Trophoblast cell (in vitro differentiated cells and primary cell): ENCODE measurements at regions not wholly inside any gene's neighbourhood (a gene's known extent, or its start where the extent isn't known, plus 50 kb on each side); places are given as distances from the start of the nearest gene placed in this dataset.

ENCODE experiments used
- DNase-seq, 2 donors: peaks; one replicate each; pipeline ENCODE4 v3.0.0-alpha.2; 2016
- H2AFZ ChIP-seq: 2 replicates; pipeline ENCODE4 v1.6.1; 2013; ENCODE audit warnings: low read length, moderate library complexity, mild to moderate bottlenecking; ENCODE audit not compliant: insufficient read depth, poor library complexity
- H2AK5ac ChIP-seq: 2 replicates; pipeline ENCODE4 v1.6.1; 2013; ENCODE audit warnings: mild to moderate bottlenecking, low read length
- H2BK120ac ChIP-seq: 2 replicates; pipeline ENCODE4 v1.6.1; 2013; ENCODE audit warnings: low read length, mild to moderate bottlenecking, moderate library complexity; ENCODE audit not compliant: insufficient read depth, poor library complexity
- H2BK12ac ChIP-seq: 2 replicates; pipeline ENCODE4 v1.6.1; 2013; ENCODE audit warnings: mild to moderate bottlenecking, low read length, moderate library complexity
- H2BK5ac ChIP-seq: 2 replicates; pipeline ENCODE4 v1.6.1; 2013; ENCODE audit warnings: low read length, low read depth, moderate library complexity, mild to moderate bottlenecking; ENCODE audit not compliant: poor library complexity
- H3K14ac ChIP-seq: 2 replicates; pipeline ENCODE4 v1.6.1; 2013; ENCODE audit warnings: mild to moderate bottlenecking, low read length
- H3K18ac ChIP-seq: 2 replicates; pipeline ENCODE4 v1.6.1; 2013; ENCODE audit warnings: mild to moderate bottlenecking, low read length
- H3K23ac ChIP-seq: 2 replicates; pipeline ENCODE4 v1.6.1; 2013; ENCODE audit warnings: low read length
- H3K27ac ChIP-seq: 2 replicates; pipeline ENCODE4 v1.5.1; 2013; ENCODE audit warnings: low read depth, mild to moderate bottlenecking, inconsistent platforms, low read length, moderate library complexity
- H3K27me3 ChIP-seq: 2 replicates; pipeline ENCODE4 v1.6.1; 2013; ENCODE audit warnings: inconsistent platforms, mild to moderate bottlenecking, low read length, moderate library complexity; ENCODE audit not compliant: insufficient read depth
- H3K36me3 ChIP-seq, 2 experiments: 1 replicate in 1 of 2; 2 replicates in 1 of 2; pipeline ENCODE4 v1.6.1; 2013; ENCODE audit warnings: low read length in 2 of 2, mild to moderate bottlenecking in 2 of 2, moderate library complexity in 1 of 2; ENCODE audit not compliant: insufficient read depth in 2 of 2, control insufficient read depth in 1 of 2
- H3K4ac ChIP-seq: 2 replicates; pipeline ENCODE4 v1.6.1; 2013; ENCODE audit warnings: low read depth, mild to moderate bottlenecking, low read length, moderate library complexity
- H3K4me1 ChIP-seq, 2 experiments: 1 replicate in 1 of 2; 2 replicates in 1 of 2; pipeline ENCODE4 v1.6.1; 2013; ENCODE audit warnings: low read length in 2 of 2, mild to moderate bottlenecking in 2 of 2, moderate library complexity in 1 of 2; ENCODE audit not compliant: insufficient read depth in 2 of 2, control insufficient read depth in 1 of 2
- H3K4me2 ChIP-seq: 2 replicates; pipeline ENCODE4 v1.6.1; 2013; ENCODE audit warnings: inconsistent platforms, mild to moderate bottlenecking, low read length, moderate library complexity
- H3K4me3 ChIP-seq: 2 replicates; pipeline ENCODE4 v1.5.1; 2013; ENCODE audit warnings: mild to moderate bottlenecking, low read depth, low read length, inconsistent platforms
- H3K79me1 ChIP-seq: one replicate; pipeline ENCODE4 v1.6.1; 2013; ENCODE audit warnings: low read length
- H3K79me2 ChIP-seq: 2 replicates; pipeline ENCODE4 v1.6.1; 2013; ENCODE audit warnings: low read length, mild to moderate bottlenecking; ENCODE audit not compliant: control insufficient read depth, insufficient read depth, poor library complexity
- H3K9ac ChIP-seq: 2 replicates; pipeline ENCODE4 v1.6.1; 2013; ENCODE audit warnings: mild to moderate bottlenecking, low read length
- H3K9me3 ChIP-seq: 2 replicates; pipeline ENCODE4 v1.6.1; 2013; ENCODE audit warnings: low read depth, mild to moderate bottlenecking, control low read depth, inconsistent platforms, low read length; ENCODE audit not compliant: insufficient read depth
- H4K12ac ChIP-seq: 2 replicates; pipeline ENCODE4 v1.6.1; 2013; ENCODE audit warnings: low read depth, mild to moderate bottlenecking, low read length, moderate library complexity
- H4K8ac ChIP-seq: 2 replicates; pipeline ENCODE4 v1.6.1; 2013; ENCODE audit warnings: low read depth, mild to moderate bottlenecking, low read length, moderate library complexity
- H4K91ac ChIP-seq: one replicate; pipeline ENCODE4 v1.6.1; 2013; ENCODE audit warnings: low read depth, mild to moderate bottlenecking, low read length, moderate library complexity
- WGBS: extraction: QIAGEN DNeasy Blood & Tissue Kit; methylation state at CpG from one replicate; pipeline ENCODE4 v1.1.7; 2013; ENCODE audit warnings: missing lambda C conversion rate; ENCODE audit not compliant: insufficient read length, insufficient coverage; ENCODE audit errors: extremely low coverage; 5-methylcytosine and 5-hydroxymethylcytosine counted together

DNA sequence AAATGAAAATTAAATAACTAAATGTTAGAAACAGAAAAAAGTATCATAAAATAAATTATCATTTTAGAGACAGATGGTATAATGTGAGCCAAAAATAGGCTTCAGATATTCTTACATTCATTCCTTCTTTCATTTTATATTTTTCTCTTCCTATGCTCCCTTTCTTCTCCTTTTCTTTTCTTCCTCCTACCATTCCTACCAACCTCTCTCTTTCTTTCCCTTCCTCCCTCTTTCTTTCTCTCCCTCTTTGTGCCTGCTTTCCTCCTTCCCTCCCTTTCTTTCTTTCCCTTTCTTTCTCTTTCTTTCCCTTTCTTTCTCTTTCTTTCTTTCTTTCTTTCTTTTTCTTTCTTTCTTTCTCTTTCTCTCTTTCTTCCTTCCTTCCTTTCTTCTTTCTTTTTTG is 275.6 kb upstream of the ELAC2 start:
- Histone ChIP-seq H3K27me3 (no peaks in the 10 kb centered on the region), H3K9me3 (no peaks in the 10 kb centered on the region), H4K8ac (no peak overlapping the region), H3K4me2 (no peak overlapping the region), H3K79me1 (no peaks in the 10 kb centered on the region), H3K23ac (no peak overlapping the region), H3K18ac (no peak overlapping the region), H2BK5ac (no peak overlapping the region), H3K36me3 (no peaks in the 10 kb centered on the region), H3K4me3 (no peak overlapping the region), H4K12ac (no peak overlapping the region), H3K79me2 (no peaks in the 10 kb centered on the region), H3K4ac (no peak overlapping the region), H3K9ac (no peak overlapping the region), H2AFZ (no peak overlapping the region), H3K27ac (no peak overlapping the region), H3K14ac (no peak overlapping the region), H2BK12ac (no peak overlapping the region), H3K4me1 (no peaks in the 10 kb centered on the region), H4K91ac (no peak overlapping the region), H2AK5ac (no peak overlapping the region), H2BK120ac (no peak overlapping the region)
- DNase-seq: no peak

DNA sequence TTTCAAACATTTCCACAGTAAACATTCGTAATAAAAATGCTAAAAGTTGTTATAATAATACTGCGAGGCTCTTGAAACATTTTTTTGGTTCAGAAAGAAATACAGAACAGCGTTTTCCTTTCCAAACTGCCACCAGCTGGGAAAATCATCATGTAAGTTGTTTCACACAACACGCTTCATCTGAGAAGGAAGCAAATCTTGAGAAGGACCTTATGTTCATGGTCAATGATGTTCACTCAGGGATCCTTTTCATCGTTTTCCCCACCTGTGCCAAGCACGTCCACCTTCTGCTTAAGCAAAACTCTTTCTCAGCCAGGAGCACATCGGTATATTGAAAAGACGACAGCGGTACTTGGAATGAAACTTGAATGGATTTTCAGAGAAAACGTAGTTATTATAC is 274.5 kb upstream of the ELAC2 start:
- no peak overlapping the region for H3K4me2 ChIP-seq
- H3K9me3 ChIP-seq: no peaks in the 10 kb centered on the region
- no peak overlapping the region for H3K23ac ChIP-seq
- H2AK5ac ChIP-seq: no peak overlapping the region
- no peak overlapping the region for H3K4me3 ChIP-seq
- no peak overlapping the region for H4K91ac ChIP-seq
- no peak overlapping the region for H2BK5ac ChIP-seq
- H2BK120ac ChIP-seq: no peak overlapping the region
- no peak overlapping the region for H4K12ac ChIP-seq
- no peak overlapping the region for H3K9ac ChIP-seq
- no peak overlapping the region for H4K8ac ChIP-seq
- H3K4me1 ChIP-seq: no peaks in the 10 kb centered on the region
- no peaks in the 10 kb centered on the region for H3K79me1 ChIP-seq
- H3K18ac ChIP-seq: no peak overlapping the region
- no peaks in the 10 kb centered on the region for H3K27me3 ChIP-seq
- H2BK12ac ChIP-seq: no peak overlapping the region
- no peak overlapping the region for H3K4ac ChIP-seq
- no peaks in the 10 kb centered on the region for H3K36me3 ChIP-seq
- H3K27ac ChIP-seq: no peak overlapping the region
- no CpG with 5 or more reads among the region's 10 CpGs for WGBS
- DNase-seq: no peak
- H3K79me2 ChIP-seq: no peaks in the 10 kb centered on the region
- H2AFZ ChIP-seq: no peak overlapping the region
- no peak overlapping the region for H3K14ac ChIP-seq

GRCh38 chr17:13288248-13288647 is 270.4 kb upstream of the ELAC2 start:
- Histone ChIP-seq H2AFZ (no peak overlapping the region), H3K79me2 (no peaks in the 10 kb centered on the region), H3K9ac (no peak overlapping the region), H4K91ac (no peak overlapping the region), H4K12ac (no peak overlapping the region), H3K27me3 (no peaks in the 10 kb centered on the region), H3K9me3 (peaks cover 2% of the 10 kb centered on the region), H3K79me1 (no peaks in the 10 kb centered on the region), H3K4me2 (no peak overlapping the region), H2BK12ac (no peak overlapping the region), H3K27ac (no peak overlapping the region), H3K23ac (no peak overlapping the region), H2BK5ac (no peak overlapping the region), H3K18ac (no peak overlapping the region), H3K36me3 (no peaks in the 10 kb centered on the region), H2BK120ac (no peak overlapping the region), H2AK5ac (no peak overlapping the region), H3K4me1 (no peaks in the 10 kb centered on the region), H4K8ac (no peak overlapping the region), H3K4ac (no peak overlapping the region), H3K14ac (no peak overlapping the region), H3K4me3 (no peak overlapping the region)
- DNase-seq: no peak
- no CpG with 5 or more reads among the region's 4 CpGs for WGBS

DNA sequence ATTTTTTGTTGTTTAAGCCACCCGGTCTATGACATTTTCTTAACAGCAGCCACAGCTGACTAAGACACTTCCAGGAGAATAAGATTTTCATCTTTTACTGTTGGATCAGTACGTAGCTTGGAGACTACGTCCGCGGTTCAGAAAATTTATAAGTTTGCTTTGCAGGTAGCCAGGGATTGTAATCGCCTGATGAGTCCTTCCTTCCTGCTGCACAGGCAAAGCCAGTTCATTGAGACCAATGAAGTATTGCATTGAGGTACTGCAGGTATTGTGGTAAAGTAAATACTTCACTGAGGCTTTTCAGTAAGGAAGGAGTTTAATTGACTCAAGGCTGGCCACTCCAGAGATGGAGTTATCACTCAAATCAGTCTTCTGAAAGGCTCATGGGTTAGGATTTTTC is 269.4 kb upstream of the ELAC2 start:
- H3K4me3 ChIP-seq: no peak overlapping the region
- no peak overlapping the region for H2BK5ac ChIP-seq
- H4K8ac ChIP-seq: no peak overlapping the region
- H3K4me2 ChIP-seq: no peak overlapping the region
- H3K9ac ChIP-seq: no peak overlapping the region
- H2BK12ac ChIP-seq: no peak overlapping the region
- no peak overlapping the region for H3K23ac ChIP-seq
- H3K9me3 ChIP-seq: peaks cover 2% of the 10 kb centered on the region
- H3K79me1 ChIP-seq: no peaks in the 10 kb centered on the region
- H3K14ac ChIP-seq: no peak overlapping the region
- no peak for DNase-seq
- H3K18ac ChIP-seq: no peak overlapping the region
- no peak overlapping the region for H3K4ac ChIP-seq
- H2AK5ac ChIP-seq: no peak overlapping the region
- H3K27me3 ChIP-seq: no peaks in the 10 kb centered on the region
- H3K4me1 ChIP-seq: no peaks in the 10 kb centered on the region
- WGBS: no CpG with 5 or more reads among the region's 6 CpGs
- H2AFZ ChIP-seq: no peak overlapping the region
- H2BK120ac ChIP-seq: no peak overlapping the region
- H3K27ac ChIP-seq: no peak overlapping the region
- H4K91ac ChIP-seq: no peak overlapping the region
- no peak overlapping the region for H4K12ac ChIP-seq
- H3K36me3 ChIP-seq: no peaks in the 10 kb centered on the region
- H3K79me2 ChIP-seq: no peaks in the 10 kb centered on the region

DNA sequence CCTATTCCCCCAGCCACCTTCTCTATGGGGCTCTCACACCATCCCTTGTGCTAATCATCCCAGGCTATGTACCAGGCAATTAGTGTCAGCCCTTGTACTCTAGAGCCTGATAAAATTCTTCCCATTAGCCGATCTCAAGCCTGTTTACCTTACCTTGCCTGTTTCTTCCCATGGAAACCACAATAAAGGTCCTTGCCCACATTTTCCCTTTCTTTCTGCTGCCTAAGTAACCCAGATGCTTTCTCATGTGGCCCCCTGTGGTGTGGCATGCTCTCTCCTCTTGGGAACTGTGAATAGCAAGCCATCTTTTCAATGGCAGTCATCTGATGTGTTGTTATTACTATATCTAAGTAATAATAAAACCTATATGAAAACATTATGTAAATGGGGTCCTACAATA is 265.8 kb upstream of the ELAC2 start:
- no peak for DNase-seq
- no peaks in the 10 kb centered on the region for H3K36me3 ChIP-seq
- H3K4me3 ChIP-seq: no peak overlapping the region
- no CpG with 5 or more reads among the region's 1 CpG for WGBS
- no peak overlapping the region for H2BK12ac ChIP-seq
- no peak overlapping the region for H3K4ac ChIP-seq
- no peak overlapping the region for H2BK120ac ChIP-seq
- H3K23ac ChIP-seq: no peak overlapping the region
- H3K4me2 ChIP-seq: no peak overlapping the region
- no peak overlapping the region for H4K91ac ChIP-seq
- H3K27ac ChIP-seq: no peak overlapping the region
- H4K8ac ChIP-seq: no peak overlapping the region
- no peaks in the 10 kb centered on the region for H3K79me1 ChIP-seq
- no peak overlapping the region for H2BK5ac ChIP-seq
- H3K27me3 ChIP-seq: no peaks in the 10 kb centered on the region
- H3K79me2 ChIP-seq: no peaks in the 10 kb centered on the region
- H3K9me3 ChIP-seq: peaks cover 2% of the 10 kb centered on the region
- no peak overlapping the region for H4K12ac ChIP-seq
- H2AK5ac ChIP-seq: no peak overlapping the region
- H3K9ac ChIP-seq: no peak overlapping the region
- H3K14ac ChIP-seq: no peak overlapping the region
- no peaks in the 10 kb centered on the region for H3K4me1 ChIP-seq
- no peak overlapping the region for H3K18ac ChIP-seq
- H2AFZ ChIP-seq: no peak overlapping the region
